ENCODE measurements at regions not wholly inside any gene's neighbourhood (a gene's known extent, or its start where the extent isn't known, plus 50 kb on each side); places are given as distances from the start of the nearest gene placed in this dataset.

- TF ChIP-seq CTCF (IDR thresholded peaks at IDR 0.05; ENCODE audit: low read length): no peak
- TF ChIP-seq EZH2 (IDR thresholded peaks at IDR 0.05; ENCODE audit: borderline replicate concordance, low read length): no peak
These were observed 58.1 kb upstream of the MAST4 start for GRCh38 chr5:66538126-66538525.
